Kidney tubule cell (primary cell): ENCODE measurements at regions not wholly inside any gene's neighbourhood (a gene's known extent, or its start where the extent isn't known, plus 50 kb on each side); places are given as distances from the start of the nearest gene placed in this dataset.
A peak's percentile ranks its signal among the peaks of the same experiment; 100 is the strongest.
"Not testable (repeated sequence)": the region's sequence is repeated elsewhere in the genome, so short reads cannot be mapped to it uniquely, and the experiment has no call there.

Source experiments
- DNase-seq: peaks from one replicate; pipeline ENCODE4 v3.0.0-alpha.2; 2018; ENCODE audit warnings: low spot score

DNA sequence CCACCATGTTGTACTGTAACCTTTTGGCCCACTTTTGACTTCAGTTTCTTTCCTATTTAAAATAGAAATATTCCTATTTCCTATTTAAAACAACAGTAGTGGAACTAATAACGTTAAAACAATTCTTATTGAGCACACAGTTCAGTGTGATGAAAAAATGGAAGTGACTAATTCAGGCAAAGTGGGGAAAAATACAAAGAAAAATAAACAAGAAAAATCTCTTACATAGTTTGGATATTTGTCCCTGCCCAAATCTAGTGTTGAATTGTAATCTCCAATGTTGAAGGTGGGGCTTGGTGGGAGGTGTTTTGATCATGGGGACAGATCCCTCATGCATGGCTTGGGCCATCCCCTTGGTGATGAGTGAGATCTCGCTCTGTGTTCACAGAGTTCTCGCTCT lies 198.1 kb upstream of the CPHXL start:
- DNase-seq: no peak

DNA sequence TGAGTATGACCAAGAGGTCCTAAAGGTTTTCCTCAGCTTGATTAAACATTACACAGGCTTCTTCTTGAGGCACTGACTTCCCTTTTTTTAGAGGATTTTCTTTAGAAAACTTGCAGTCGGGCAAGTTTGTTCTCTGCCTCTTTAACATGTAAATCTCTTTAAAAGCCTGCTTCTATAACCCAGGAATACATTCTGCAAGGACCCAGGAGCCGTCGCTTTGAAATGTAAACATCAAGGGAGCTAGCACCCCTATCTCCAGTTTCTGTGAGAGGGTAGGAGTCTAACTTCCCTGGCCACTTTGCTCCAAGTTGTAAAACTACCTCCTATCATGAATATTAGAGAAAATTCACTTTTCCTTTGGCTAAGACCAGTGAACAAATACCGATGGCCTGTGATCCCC lies 201.5 kb upstream of the CPHXL start:
- DNase-seq: no peak

DNA sequence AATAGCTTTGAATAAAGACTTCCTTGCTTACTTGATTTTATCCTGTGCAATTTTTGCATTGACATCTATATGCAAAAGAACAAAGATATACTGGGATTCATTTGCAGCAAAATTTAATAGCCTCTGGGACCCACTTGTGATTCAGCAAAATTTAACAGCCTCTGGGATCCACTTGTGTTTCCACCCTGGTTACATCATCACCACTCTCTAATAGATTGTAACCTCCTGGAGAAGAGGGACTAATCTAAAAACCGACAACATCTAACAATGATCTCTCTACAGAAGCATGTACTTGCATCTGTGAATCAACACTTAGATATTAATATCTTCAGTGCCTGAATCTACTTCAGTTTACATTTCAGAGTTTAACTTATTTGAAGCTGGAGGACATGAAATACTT lies 202.0 kb upstream of the CPHXL start:
- DNase-seq: no peak

DNA sequence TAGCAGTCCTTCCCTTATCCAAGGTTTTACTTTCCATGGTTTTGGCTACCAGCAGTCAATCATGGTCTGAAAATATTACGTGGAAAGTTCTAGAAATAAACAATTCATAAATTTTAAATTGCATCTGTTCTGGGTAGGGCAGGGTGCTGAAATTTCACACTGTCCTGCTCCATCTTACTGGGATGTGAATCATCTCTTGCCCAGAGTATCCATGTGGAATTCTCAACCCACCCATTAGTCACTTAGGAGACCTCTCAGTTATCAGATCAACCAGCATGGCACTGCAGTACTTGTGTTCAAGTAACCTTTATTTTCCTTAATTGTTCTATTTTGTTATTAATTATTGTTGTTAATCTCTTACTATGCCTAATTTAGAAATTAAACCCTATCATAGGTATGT lies 202.8 kb upstream of the CPHXL start:
- no peak for DNase-seq

DNA sequence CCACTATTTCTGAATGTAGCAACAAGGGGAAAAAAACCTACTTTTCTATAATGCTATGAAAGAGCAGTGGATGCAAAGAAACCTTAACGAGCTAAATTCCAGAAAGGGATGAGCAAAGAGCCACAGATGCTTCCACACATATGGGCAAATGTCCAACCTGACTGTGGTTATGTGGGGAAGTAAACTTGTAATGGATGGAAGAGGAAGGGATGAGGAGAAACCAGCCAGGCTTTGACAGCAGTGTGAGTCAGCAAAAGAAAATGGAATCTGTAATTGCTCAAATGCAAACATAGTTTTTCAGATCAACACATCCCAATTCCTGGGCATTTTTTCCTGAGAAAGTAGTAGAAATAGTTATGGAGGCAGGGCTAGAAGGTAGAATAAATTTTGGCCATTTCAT lies 204.8 kb upstream of the CPHXL start:
- peak; percentile 10 for DNase-seq

DNA sequence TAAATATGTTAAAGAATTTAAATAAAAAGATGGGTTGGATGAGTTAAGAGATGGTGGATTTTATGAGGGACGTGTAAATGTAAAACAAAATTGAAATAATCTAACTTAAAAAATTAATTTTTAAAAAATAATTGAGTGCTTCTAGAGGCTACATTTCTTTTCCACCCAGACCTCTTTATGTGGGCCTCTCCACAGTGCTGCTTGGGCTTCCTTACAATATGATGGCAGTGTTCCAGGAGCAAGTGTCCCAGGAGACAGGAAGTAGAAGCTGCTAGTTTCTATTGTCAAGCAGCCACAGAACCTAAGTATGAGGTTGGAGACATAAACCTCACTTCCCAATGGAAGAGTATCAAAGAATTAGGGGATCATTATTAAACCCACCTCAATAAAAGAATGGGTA lies 205.7 kb upstream of the CPHXL start:
- DNase-seq: no peak

DNA sequence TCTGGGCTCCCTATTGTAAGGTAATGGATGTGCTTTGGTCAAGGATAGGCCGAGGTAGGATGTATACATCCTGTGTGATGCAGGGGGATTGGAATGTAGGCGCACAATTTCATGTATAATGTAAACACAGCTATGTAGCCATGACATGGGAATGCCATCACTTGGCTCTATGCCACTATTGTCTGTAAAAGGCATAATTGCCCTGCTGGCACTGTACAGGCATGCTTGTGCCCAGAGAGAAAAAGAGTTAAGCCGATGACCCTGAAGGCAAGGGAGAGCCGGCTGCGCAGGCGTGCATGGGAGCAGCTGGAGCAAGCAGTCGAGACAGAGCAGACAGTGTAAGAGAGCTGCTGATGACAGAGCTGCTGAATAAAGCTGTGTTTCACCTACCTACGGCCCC lies 212.5 kb upstream of the CPHXL start:
- DNase-seq: no peak

DNA sequence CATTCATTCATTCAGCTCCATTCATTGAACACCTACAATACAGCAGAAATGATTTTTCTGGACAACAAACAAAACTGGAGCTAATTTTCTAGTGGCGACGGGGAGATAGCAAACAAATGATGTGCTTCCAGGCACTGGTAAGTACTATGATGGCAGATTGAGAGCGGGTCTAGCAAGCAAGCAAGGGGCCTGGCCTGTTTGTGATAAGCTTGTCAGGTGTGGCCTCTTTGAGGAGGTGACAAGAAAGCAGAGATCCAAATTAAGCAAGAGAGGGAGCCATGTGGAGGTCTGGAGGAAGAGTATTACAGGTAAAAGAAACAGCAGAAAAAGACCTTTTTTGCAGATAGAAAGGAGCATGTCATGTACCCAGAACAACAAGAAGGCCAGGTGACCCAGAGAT lies 216.1 kb upstream of the CPHXL start:
- DNase-seq: no peak

DNA sequence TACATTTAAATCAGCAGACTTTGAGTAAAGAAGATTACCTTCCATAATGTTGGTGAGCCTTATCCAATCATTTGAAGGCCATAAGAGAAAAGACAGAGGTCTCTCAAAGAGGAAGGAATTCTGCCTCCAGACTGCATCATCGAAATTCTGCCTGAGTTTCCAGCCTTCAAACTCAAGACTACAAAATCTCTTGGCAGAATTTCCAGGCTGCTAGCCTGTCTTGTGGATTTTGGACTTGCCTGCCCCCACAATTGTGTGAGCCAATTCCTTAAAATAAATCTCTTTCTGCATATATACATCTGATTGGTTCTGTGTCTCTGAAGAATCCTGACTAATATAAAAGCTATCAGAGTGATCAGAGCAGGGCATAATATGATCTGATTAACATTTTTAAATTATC lies 216.6 kb upstream of the CPHXL start:
- no peak for DNase-seq

DNA sequence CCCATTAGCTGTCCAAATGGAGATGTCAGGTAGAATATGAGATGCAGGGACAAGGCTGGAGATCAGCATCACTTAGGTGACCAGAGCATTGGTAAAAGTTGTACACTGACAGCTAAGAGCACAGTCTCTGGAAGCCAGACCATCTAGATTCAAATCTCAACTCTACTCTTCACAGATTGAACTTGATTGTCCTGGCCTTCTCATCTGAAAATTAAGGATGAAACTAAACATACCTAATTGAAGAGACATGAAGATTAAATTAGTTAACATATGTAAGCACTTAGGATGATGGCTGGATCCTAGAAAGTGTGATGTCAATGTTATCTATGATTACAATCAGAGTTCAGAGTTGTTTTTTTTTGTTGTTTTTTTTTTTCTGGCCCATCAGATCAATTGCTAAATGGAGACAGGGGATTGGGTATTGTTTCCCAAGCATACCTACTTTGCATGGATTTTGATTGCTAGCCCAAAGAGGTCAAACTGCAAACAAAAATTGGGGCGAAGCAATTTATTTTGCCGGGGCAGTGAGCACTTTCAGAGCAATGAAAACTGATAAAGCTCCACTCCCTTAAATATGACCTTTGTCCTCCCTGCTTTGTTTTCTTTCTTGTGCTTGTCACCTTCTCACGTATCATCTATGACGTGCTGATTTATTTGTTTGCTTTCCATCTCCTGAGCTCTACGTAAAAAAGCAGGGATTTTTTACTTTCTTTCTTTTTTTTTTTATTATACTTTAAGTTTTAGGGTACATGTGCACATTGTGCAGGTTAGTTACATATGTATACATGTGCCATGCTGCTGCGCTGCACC lies 217.6 kb upstream of the CPHXL start:
- no peak for DNase-seq

DNA sequence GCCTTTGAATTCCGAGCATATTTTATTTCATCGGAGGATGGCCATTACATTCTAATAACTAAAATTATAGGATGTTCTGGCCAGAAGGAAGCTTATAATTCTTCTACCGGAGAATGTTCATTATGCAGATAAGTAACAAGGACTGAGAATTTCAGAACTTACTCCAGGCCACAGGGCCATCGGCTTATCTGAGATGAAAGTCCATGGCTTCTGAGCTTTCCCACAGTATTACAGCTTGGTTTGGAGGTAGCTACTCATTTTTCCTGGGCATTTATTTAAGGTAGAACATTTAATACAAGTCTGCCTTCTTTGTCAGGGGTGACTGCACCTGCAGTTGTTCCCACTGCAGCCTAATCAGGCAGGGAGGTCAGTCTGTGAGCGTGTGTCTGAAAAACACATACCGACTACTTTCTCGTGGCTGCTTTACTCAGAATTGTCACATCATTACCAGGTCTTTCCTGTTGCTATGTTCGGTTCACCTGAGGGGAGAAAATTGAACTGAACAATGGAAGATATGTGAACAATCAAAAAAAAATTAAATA lies 219.7 kb upstream of the CPHXL start:
- DNase-seq: no peak

DNA sequence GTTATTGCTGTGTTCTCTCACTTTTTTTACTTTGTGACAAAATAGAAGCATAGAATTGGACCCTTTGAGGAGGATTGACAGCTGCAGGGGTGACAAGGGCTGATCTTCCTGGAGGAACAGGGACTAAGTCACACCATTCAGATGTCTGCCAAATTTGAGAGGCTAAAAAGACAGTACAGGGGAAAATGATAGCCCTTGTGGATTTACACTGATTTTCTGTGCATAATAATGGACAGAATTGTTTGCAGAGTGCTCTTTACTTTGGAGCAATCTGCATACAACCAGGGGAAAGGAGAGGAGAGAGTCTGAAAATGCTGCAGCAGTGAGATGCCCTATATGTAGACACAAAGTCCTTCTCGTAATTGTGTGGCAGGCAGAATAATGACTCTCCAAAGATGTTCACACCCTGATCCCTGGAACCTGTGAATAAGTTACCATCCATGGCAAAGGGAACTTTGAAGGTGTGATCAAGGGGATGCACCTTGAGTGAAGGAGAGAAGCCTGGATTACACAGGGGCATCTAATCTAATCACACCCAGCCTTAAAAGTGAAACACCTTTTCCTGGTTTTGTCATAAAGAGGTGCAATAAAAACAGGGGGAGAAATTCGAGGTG lies 221.4 kb upstream of the CPHXL start:
- no peak for DNase-seq

DNA sequence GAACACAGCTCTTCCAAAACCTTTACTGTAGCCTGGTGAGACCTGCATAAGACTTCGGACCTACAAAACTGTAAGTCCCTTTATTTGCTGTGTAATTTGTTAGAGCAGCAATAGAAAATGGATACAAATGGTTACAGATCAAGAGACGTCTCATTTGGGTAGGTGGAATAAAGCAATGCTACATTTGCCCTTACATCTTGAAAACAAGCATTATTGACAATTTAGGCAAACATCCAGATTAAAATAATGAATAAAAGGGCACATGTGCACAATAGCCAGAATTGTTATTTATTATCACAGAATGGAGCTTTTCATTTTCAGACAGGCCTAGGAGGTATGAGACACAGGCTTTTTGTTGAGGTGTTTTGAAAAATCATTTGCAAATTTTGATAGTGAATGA lies 222.2 kb upstream of the CPHXL start:
- DNase-seq: no peak

DNA sequence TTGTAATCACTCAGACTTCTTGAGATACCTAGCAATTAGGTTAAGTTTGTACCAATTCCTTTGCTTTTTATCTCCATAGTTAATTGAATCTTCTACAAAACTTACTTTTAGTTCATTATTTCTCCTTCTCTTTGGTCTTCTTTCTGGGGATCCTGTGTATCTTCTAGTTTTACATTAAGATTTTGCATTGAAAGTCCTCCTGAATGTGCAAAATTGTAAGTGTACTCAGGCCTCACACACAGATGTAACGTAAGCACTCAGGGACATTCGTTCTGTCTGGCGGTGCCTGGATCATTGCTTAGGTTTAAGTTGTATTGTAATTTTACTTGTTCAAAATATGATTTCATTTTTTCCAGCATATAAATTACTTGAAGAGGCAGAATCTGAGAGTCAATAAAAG lies 222.6 kb upstream of the CPHXL start:
- DNase-seq: no peak

DNA sequence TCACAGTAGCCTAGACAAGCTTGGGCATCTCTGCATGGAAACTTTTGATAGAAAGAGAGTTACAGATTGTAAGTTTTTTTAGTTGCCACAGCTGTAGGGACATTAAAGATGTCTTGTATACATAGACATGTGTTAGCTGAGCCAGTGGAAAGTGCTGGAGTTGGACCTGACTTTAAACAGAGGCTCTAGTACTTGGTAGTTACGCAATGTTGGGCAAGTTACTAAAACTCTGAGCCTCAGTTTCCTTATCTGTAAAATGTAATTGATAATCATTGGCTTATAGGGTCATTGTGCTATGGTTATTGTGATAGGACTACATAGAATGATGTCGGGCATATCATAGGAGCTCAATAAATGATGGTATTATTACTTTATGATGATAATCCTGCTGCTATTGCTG lies 225.8 kb upstream of the CPHXL start:
- no peak for DNase-seq

DNA sequence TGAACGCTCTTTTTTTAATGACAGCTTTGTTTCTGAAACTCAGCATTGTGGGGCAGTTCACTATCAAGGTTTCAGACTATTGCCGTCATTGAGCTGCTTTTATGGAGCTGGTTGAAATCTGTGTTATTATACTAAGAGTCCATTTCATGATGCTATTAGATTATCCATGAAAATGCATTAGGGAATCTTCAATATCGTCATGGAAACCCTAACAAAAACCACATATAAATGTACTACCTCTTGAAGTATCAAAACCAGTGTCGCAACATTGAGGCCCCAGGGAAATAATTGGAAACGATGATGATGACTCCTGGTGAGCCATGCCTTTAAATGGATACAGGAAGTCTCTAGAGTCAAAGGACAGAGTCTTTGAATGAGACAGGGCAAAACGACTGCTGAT lies 231.6 kb upstream of the CPHXL start:
- no peak for DNase-seq

DNA sequence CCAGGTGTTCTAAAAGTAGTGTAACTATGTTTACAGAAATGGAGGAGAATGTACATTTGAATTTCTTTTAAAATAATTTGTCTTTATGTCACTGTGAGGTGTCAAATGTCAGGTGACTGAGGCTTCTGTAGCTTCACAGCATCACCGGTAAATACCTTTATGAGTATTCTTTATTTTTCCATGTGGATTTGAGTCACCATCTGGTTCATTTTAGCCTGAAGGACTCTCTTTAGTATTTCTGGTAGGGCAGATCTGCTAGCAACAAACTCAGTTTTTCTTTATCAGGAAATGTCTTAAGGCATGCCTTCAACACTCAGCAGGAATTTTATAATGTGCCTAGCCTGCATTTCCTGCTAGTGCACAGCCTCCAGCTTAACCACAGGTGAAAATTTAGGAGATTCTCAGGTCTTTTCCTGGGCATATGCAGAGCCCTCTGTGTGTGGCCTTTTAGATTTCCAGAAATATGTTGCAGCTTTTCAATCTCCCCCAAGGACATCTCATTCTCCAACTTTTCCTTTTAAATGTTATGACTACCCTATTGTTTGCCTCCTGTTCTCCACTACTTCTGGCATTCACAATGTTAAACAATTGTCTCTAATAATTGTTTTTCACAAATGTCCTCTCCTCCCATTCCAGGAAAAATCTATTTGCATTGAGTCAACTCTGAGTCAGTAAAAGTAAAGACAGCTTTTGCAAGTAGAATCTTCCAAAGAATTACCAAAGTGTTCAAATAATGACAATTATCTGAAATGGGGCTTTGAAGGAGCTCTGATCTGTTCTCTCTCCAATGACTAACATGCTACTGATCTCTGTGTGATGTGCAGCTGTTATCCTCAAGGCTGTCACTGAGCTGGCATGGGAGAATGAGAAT lies 239.4 kb upstream of the CPHXL start:
- no peak for DNase-seq

DNA sequence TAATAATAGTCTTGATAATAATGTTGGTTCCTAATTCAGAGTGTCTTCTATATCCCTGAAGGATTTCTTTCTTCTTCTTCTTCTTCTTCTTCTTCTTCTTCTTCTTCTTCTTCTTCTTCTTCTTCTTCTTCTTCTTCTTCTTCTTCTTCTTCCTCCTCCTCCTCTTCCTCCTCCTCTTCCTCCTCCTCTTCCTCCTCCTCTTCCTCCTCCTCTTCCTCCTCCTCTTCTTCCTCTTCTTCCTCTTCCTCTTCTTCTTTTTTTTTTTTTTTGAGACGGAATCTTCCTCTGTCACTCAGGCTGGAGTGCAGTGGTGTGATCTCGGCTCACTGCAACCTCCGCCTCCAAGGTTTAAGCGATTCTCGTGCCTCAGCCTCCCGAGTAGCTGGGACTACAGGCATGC lies 242.8 kb upstream of the CPHXL start:
- not testable (repeated sequence) for DNase-seq

DNA sequence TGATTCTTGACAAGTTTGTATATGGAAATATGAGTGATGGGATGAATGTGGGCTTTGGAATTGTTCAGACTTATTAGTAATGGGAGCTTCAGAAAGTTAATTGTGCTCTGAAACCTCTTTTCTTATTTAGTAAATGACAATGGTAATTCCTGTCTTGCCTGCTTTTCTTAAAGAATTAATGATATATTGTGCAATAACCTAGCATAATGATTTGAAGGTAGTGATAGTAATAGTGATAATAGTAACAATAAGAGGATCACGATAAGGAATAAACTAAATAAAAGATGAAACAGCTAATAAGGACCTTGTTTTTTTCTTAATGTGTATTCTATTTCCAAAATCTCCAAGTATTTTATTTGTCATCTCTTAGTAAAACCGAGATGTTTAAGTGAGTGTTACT lies 245.0 kb upstream of the CPHXL start:
- no peak for DNase-seq

DNA sequence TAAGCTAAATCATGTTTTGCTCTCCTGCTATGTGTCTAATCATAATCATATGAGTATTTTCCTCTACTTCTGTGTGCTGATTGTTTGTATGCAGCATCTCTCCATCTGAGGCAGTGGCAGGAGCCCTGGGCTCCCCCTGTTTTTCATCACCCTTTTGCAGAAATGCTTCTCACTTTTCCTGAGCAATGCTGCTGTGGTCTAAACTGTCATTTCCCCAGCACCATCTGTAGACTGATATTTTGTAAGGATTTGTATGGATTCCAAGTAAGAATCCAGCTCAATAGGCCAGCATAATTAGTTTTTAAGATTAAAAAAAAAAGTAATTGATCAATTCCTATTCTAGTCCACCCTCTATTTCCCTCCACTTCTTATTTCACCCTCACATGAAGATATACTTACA lies 257.0 kb upstream of the CPHXL start:
- DNase-seq: no peak

DNA sequence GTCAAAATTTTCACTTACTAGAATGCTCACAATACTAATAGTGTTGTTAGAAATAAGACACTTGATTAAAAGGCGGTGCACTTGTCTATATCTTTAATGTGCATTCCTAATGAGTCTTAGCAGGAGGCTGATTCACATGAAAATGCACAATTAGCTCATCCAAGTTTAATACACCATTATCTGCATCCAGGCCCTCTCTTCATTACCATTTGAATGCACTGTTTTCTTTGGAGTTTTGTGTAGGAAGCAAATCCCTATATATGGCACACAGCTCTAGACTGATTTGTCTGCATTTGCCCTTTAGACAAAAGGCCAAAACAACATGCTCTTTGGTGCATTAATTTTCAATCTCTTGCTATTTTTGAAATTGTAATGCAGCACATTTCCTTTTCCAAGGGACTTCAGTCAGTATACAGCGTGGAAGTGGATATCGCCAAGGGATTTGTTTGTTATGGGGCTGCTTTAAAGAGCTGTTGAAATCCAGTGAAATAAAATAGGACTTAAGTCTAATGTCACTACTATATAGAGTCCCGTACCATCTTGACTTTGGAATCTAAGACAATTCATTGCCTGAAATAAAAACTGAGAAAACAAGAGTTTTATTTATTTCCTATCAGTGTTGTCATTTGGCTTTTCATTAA lies 257.6 kb upstream of the CPHXL start:
- DNase-seq: no peak

DNA sequence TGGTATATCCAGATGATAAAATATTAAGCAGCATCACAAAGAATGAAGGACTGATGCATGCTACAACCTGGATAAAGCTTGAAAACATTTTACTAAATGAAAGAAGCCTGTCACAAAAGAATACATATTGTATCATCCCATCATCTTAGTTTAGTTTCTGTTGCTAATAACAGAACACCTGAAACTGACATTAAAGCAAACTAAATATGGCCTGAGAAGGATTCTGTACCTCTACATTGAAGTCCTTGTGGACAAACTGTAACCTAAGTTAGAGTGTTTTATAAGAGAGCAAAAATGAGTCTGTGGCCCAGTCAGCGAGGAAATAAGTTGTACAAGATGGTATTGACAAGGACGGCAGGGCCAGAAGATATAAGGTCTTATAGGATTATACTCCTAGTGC lies 261.0 kb upstream of the CPHXL start:
- no peak for DNase-seq
